T-helper 22 cell (primary cell): ENCODE measurements at regions not wholly inside any gene's neighbourhood (a gene's known extent, or its start where the extent isn't known, plus 50 kb on each side); places are given as distances from the start of the nearest gene placed in this dataset.

Source experiments
- DNase-seq: peaks from one replicate; pipeline ENCODE4 v3.0.0-alpha.2; 2020; ENCODE audit warnings: low read depth

GRCh38 chr13:22427783-22428182, 753.0 kb upstream of the SGCG start:
- DNase-seq: no peak

GRCh38 chr13:22428188-22428828, 752.5 kb upstream of the SGCG start:
- DNase-seq: no peak

GRCh38 chr13:22432690-22433089, 748.1 kb upstream of the SGCG start:
- no peak for DNase-seq

- DNase-seq: no peak
Observed at GRCh38 chr13:22447132-22447886, 733.5 kb upstream of the SGCG start.

GRCh38 chr13:22449251-22449650, 731.5 kb upstream of the SGCG start:
- no peak for DNase-seq

GRCh38 chr13:22451327-22451741, 729.4 kb upstream of the SGCG start:
- DNase-seq: no peak

- no peak for DNase-seq
Observed at GRCh38 chr13:22454586-22454985, 726.2 kb upstream of the SGCG start.

GRCh38 chr13:22455036-22455435, 725.7 kb upstream of the SGCG start:
- DNase-seq: no peak

- no peak for DNase-seq
Observed at GRCh38 chr13:22461854-22462490, 718.8 kb upstream of the SGCG start.

GRCh38 chr13:22463089-22463488, 717.7 kb upstream of the SGCG start:
- DNase-seq: no peak

- DNase-seq: no peak
Observed at GRCh38 chr13:22468045-22468444, 712.7 kb upstream of the SGCG start.

- no peak for DNase-seq
Observed at GRCh38 chr13:22468824-22469223, 712.0 kb upstream of the SGCG start.

- no peak for DNase-seq
Observed at GRCh38 chr13:22469452-22469851, 711.3 kb upstream of the SGCG start.

- DNase-seq: no peak
Observed at GRCh38 chr13:22470075-22470474, 710.7 kb upstream of the SGCG start.

GRCh38 chr13:22482496-22483000, 698.2 kb upstream of the SGCG start:
- no peak for DNase-seq

- no peak for DNase-seq
Observed at GRCh38 chr13:22483276-22483675, 697.5 kb upstream of the SGCG start.

GRCh38 chr13:22486490-22486889, 694.3 kb upstream of the SGCG start:
- no peak for DNase-seq

- no peak for DNase-seq
Observed at GRCh38 chr13:22487932-22488331, 692.8 kb upstream of the SGCG start.

- no peak for DNase-seq
Observed at GRCh38 chr13:22489771-22490170, 691.0 kb upstream of the SGCG start.

- no peak for DNase-seq
Observed at GRCh38 chr13:22495819-22496218, 685.0 kb upstream of the SGCG start.

- no peak for DNase-seq
Observed at GRCh38 chr13:22496803-22497508, 683.8 kb upstream of the SGCG start.

- DNase-seq: no peak
Observed at GRCh38 chr13:22497991-22498780, 682.6 kb upstream of the SGCG start.
